ENCODE measurements at regions not wholly inside any gene's neighbourhood (a gene's known extent, or its start where the extent isn't known, plus 50 kb on each side); places are given as distances from the start of the nearest gene placed in this dataset.

- no peaks in the 10 kb centered on the region for H3K36me3 ChIP-seq (ENCODE audit: control insufficient read depth, insufficient read depth, low read length)
- H3K9ac ChIP-seq (ENCODE audit: low read depth, low read length), result no peak overlapping the region
- H3K4me3 ChIP-seq (ENCODE audit: low read depth, low read length), result no peak overlapping the region
- no peaks in the 10 kb centered on the region for H3K9me3 ChIP-seq (ENCODE audit: control insufficient read depth, insufficient read depth, low read length)
- no peaks in the 10 kb centered on the region for H3K4me1 ChIP-seq (ENCODE audit: control insufficient read depth, insufficient read depth, low read length)
- no peaks in the 10 kb centered on the region for H3K27me3 ChIP-seq (ENCODE audit: control insufficient read depth, insufficient read depth, low read length)
- H3K27ac ChIP-seq (ENCODE audit: low read depth, low read length), result no peak overlapping the region
Observed at GRCh38 chr10:131402771-131403650, 91.5 kb upstream of the TCERG1L start.

DNA sequence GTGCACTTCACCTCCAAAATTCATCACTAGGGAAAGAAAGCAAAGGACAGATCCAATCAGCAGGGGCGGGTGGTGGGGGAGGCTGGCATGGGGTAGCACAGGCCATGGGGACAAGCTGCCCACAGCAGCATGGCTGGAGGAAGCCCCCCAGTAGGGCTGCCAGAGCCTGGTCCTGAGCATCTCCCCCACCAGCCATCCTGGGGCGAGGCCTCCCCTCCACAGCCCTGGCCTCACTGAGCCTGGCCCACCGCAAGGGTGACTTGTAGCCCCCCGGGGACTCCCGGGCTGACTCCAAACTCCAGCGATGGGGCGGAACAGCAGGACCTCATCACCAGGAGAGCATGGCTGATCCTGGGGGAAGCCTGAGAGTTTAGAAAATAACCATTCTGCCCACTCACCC is 92.4 kb upstream of the TCERG1L start:
- no peaks in the 10 kb centered on the region for H3K27me3 ChIP-seq (ENCODE audit: control insufficient read depth, insufficient read depth, low read length)
- H3K36me3 ChIP-seq (ENCODE audit: control insufficient read depth, insufficient read depth, low read length), result no peaks in the 10 kb centered on the region
- no peaks in the 10 kb centered on the region for H3K4me1 ChIP-seq (ENCODE audit: control insufficient read depth, insufficient read depth, low read length)
- no peak overlapping the region for H3K4me3 ChIP-seq (ENCODE audit: low read depth, low read length)
- H3K9me3 ChIP-seq (ENCODE audit: control insufficient read depth, insufficient read depth, low read length), result no peaks in the 10 kb centered on the region
- H3K9ac ChIP-seq (ENCODE audit: low read depth, low read length), result no peak overlapping the region
- H3K27ac ChIP-seq (ENCODE audit: low read depth, low read length), result no peak overlapping the region

DNA sequence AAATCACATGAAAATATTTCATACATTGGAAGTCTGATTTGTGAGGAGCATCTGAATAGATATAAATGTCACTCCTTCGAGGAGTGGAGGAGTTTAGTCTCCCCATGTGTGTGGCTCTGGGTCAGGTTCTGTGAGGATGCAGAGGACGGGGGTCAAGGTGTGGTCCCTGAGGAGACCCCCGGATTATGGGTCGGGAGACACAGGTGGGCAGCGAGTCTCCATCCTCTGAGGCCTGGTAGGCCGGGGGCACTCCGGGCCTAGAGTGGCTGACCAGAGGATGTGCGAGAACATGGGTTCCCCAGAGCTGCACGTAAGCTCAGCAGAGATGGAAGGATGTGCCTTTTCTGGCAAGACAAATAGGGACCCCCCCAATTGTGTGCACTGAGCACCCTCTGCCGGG is 93.4 kb upstream of the TCERG1L start:
- no peak overlapping the region for H3K4me3 ChIP-seq (ENCODE audit: low read depth, low read length)
- H3K36me3 ChIP-seq (ENCODE audit: control insufficient read depth, insufficient read depth, low read length), result no peaks in the 10 kb centered on the region
- H3K9ac ChIP-seq (ENCODE audit: low read depth, low read length), result no peak overlapping the region
- no peak overlapping the region for H3K27ac ChIP-seq (ENCODE audit: low read depth, low read length)
- H3K9me3 ChIP-seq (ENCODE audit: control insufficient read depth, insufficient read depth, low read length), result no peaks in the 10 kb centered on the region
- H3K27me3 ChIP-seq (ENCODE audit: control insufficient read depth, insufficient read depth, low read length), result no peaks in the 10 kb centered on the region
- no peaks in the 10 kb centered on the region for H3K4me1 ChIP-seq (ENCODE audit: control insufficient read depth, insufficient read depth, low read length)

DNA sequence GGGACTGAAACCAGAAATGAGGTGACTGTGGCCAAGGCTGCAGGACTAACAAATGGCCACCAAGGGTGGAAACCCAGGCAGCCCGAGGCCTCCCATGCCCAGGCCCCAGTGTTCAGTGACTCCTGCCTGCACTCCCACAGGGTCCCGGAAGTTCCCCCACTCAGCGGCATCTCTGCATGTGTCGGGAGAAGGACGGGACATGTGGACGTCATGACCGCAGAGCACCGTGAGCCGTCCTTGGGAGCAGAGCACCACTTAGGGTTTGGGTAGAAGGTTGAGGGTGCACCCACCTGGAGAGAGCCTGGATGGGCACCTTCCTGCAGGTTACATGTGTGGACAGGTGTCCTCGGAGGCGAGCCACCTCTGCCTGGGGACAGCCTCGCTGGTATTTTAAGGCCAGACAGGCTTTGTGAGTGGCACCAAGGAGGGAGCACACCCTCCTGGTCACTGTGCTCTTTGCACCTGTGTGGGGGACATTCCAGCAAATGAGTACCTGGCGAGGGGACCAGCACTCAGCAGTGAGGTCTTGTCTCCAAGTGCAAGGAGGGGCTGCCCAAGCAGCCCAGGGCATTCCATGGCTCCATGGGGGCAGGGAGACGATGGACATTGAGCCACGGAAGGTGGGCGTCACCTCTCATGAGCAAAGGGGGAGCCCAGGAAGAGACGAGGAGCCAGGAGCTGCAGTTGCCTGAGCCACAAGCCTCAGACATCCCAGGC is 95.3 kb upstream of the TCERG1L start:
- Histone ChIP-seq H3K36me3 (ENCODE audit: control insufficient read depth, insufficient read depth, low read length) (no peaks in the 10 kb centered on the region), H3K9me3 (ENCODE audit: control insufficient read depth, insufficient read depth, low read length) (no peaks in the 10 kb centered on the region), H3K4me3 (ENCODE audit: low read depth, low read length) (no peak overlapping the region)

GRCh38 chr10:131418681-131419080 is 107.2 kb upstream of the TCERG1L start:
- no peaks in the 10 kb centered on the region for H3K9me3 ChIP-seq (ENCODE audit: control insufficient read depth, insufficient read depth, low read length)
- no peak overlapping the region for H3K27ac ChIP-seq (ENCODE audit: low read depth, low read length)
- H3K36me3 ChIP-seq (ENCODE audit: control insufficient read depth, insufficient read depth, low read length), result no peaks in the 10 kb centered on the region
- H3K4me1 ChIP-seq (ENCODE audit: control insufficient read depth, insufficient read depth, low read length), result no peaks in the 10 kb centered on the region
- H3K9ac ChIP-seq (ENCODE audit: low read depth, low read length), result no peak overlapping the region
- no peak overlapping the region for H3K4me3 ChIP-seq (ENCODE audit: low read depth, low read length)
- H3K27me3 ChIP-seq (ENCODE audit: control insufficient read depth, insufficient read depth, low read length), result no peaks in the 10 kb centered on the region

More for the DNA sequence above, 95.3 kb upstream of the TCERG1L start:
- H3K27ac ChIP-seq (ENCODE audit: low read depth, low read length), result no peak overlapping the region
- no peaks in the 10 kb centered on the region for H3K27me3 ChIP-seq (ENCODE audit: control insufficient read depth, insufficient read depth, low read length)
- no peaks in the 10 kb centered on the region for H3K4me1 ChIP-seq (ENCODE audit: control insufficient read depth, insufficient read depth, low read length)
- H3K9ac ChIP-seq (ENCODE audit: low read depth, low read length), result no peak overlapping the region

DNA sequence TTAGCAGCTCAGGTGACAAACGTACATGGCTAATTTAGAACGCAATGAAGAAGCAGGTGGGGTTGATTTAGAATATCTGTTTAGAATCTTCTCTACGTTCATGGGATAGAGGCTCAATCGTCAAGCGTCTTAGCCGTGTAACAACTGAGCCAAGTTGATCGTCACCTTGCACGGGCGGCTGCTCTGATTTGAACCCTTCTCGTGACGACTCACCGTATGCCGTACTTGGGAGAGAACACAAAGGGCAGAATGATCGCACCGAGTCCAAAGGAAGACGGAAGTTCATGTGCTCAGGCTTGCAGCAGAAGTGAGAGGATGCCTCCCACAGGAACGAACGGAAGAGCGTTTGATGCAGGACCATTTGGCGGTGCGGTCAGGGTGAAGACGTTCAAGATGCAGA is 108.3 kb upstream of the TCERG1L start:
- Histone ChIP-seq H3K9ac (ENCODE audit: low read depth, low read length) (no peak overlapping the region), H3K4me3 (ENCODE audit: low read depth, low read length) (no peak overlapping the region), H3K9me3 (ENCODE audit: control insufficient read depth, insufficient read depth, low read length) (no peaks in the 10 kb centered on the region), H3K36me3 (ENCODE audit: control insufficient read depth, insufficient read depth, low read length) (no peaks in the 10 kb centered on the region), H3K4me1 (ENCODE audit: control insufficient read depth, insufficient read depth, low read length) (no peaks in the 10 kb centered on the region), H3K27me3 (ENCODE audit: control insufficient read depth, insufficient read depth, low read length) (no peaks in the 10 kb centered on the region), H3K27ac (ENCODE audit: low read depth, low read length) (no peak overlapping the region)

- Histone ChIP-seq H3K36me3 (ENCODE audit: control insufficient read depth, insufficient read depth, low read length) (no peaks in the 10 kb centered on the region), H3K9ac (ENCODE audit: low read depth, low read length) (no peak overlapping the region), H3K4me1 (ENCODE audit: control insufficient read depth, insufficient read depth, low read length) (no peaks in the 10 kb centered on the region), H3K27me3 (ENCODE audit: control insufficient read depth, insufficient read depth, low read length) (no peaks in the 10 kb centered on the region), H3K27ac (ENCODE audit: low read depth, low read length) (no peak overlapping the region), H3K4me3 (ENCODE audit: low read depth, low read length) (no peak overlapping the region), H3K9me3 (ENCODE audit: control insufficient read depth, insufficient read depth, low read length) (no peaks in the 10 kb centered on the region)
Observed at GRCh38 chr10:131420867-131421266, 109.3 kb upstream of the TCERG1L start.

DNA sequence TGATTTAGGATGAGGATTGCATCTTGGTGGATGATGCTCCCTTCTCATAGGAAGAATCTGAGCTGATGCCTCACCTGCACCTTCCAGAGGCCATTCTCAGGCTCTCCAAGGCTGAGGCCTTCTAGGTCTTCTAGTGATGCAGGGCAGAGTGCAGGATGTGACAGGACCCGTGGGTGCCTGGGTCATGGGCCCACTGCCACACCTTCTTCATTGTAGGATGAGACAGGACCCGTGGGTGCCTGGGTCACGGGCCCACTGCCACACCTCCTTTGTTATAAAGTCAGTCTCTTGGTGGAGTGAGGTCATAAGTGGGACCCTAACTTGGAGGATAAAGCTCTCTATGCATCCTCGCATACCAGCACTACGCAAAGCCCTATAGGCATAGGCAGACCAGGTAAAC is 109.9 kb upstream of the TCERG1L start:
- Histone ChIP-seq H3K36me3 (ENCODE audit: control insufficient read depth, insufficient read depth, low read length) (no peaks in the 10 kb centered on the region), H3K27me3 (ENCODE audit: control insufficient read depth, insufficient read depth, low read length) (no peaks in the 10 kb centered on the region), H3K9ac (ENCODE audit: low read depth, low read length) (no peak overlapping the region), H3K27ac (ENCODE audit: low read depth, low read length) (no peak overlapping the region), H3K4me1 (ENCODE audit: control insufficient read depth, insufficient read depth, low read length) (no peaks in the 10 kb centered on the region), H3K9me3 (ENCODE audit: control insufficient read depth, insufficient read depth, low read length) (no peaks in the 10 kb centered on the region), H3K4me3 (ENCODE audit: low read depth, low read length) (no peak overlapping the region)

GRCh38 chr10:131422731-131423130 is 111.2 kb upstream of the TCERG1L start:
- Histone ChIP-seq H3K9me3 (ENCODE audit: control insufficient read depth, insufficient read depth, low read length) (no peaks in the 10 kb centered on the region), H3K4me1 (ENCODE audit: control insufficient read depth, insufficient read depth, low read length) (no peaks in the 10 kb centered on the region; the same call in 1 of the 2 replicates), H3K27me3 (ENCODE audit: control insufficient read depth, insufficient read depth, low read length) (no peaks in the 10 kb centered on the region), H3K27ac (ENCODE audit: low read depth, low read length) (no peak overlapping the region), H3K9ac (ENCODE audit: low read depth, low read length) (no peak overlapping the region), H3K4me3 (ENCODE audit: low read depth, low read length) (no peak overlapping the region), H3K36me3 (ENCODE audit: control insufficient read depth, insufficient read depth, low read length) (no peaks in the 10 kb centered on the region)

- no peak overlapping the region for H3K4me3 ChIP-seq (ENCODE audit: low read depth, low read length)
- H3K9ac ChIP-seq (ENCODE audit: low read depth, low read length), result no peak overlapping the region
- H3K27me3 ChIP-seq (ENCODE audit: control insufficient read depth, insufficient read depth, low read length), result no peaks in the 10 kb centered on the region
- H3K36me3 ChIP-seq (ENCODE audit: control insufficient read depth, insufficient read depth, low read length), result no peaks in the 10 kb centered on the region
- H3K4me1 ChIP-seq (ENCODE audit: control insufficient read depth, insufficient read depth, low read length), result no peaks in the 10 kb centered on the region; the same call in 1 of the 2 replicates
- H3K9me3 ChIP-seq (ENCODE audit: control insufficient read depth, insufficient read depth, low read length), result no peaks in the 10 kb centered on the region
- H3K27ac ChIP-seq (ENCODE audit: low read depth, low read length), result no peak overlapping the region
Observed at GRCh38 chr10:131424053-131424452, 112.5 kb upstream of the TCERG1L start.

GRCh38 chr10:131424836-131425491 is 113.4 kb upstream of the TCERG1L start:
- Histone ChIP-seq H3K27me3 (ENCODE audit: control insufficient read depth, insufficient read depth, low read length) (no peaks in the 10 kb centered on the region), H3K4me3 (ENCODE audit: low read depth, low read length) (no peak overlapping the region), H3K9ac (ENCODE audit: low read depth, low read length) (no peak overlapping the region), H3K4me1 (ENCODE audit: control insufficient read depth, insufficient read depth, low read length) (no peaks in the 10 kb centered on the region; the same call in 1 of the 2 replicates), H3K27ac (ENCODE audit: low read depth, low read length) (no peak overlapping the region), H3K9me3 (ENCODE audit: control insufficient read depth, insufficient read depth, low read length) (no peaks in the 10 kb centered on the region), H3K36me3 (ENCODE audit: control insufficient read depth, insufficient read depth, low read length) (no peaks in the 10 kb centered on the region)
